DOHH2 (cell line): ENCODE measurements at regions not wholly inside any gene's neighbourhood (a gene's known extent, or its start where the extent isn't known, plus 50 kb on each side); places are given as distances from the start of the nearest gene placed in this dataset.

Experiments used
- EZH2phosphoT487 ChIP-seq: fragments of 200-600 bp; sonication (generic); IDR thresholded peaks from 2 replicates; pipeline ENCODE4 v1.6.1; 2017; ENCODE audit warnings: borderline replicate concordance, mild to moderate bottlenecking, antibody characterized with exemption, low read length, moderate library complexity, mixed read lengths
- TF ChIP-seq, protein P1 (sequence below): fragments of 200-600 bp; sonication (generic); IDR thresholded peaks from one replicate; pipeline ENCODE4 v1.5.1; 2014; ENCODE audit warnings: antibody characterized with exemption, mild to moderate bottlenecking, low read depth, low read length; ENCODE audit not compliant: poor library complexity, severe bottlenecking

DNA sequence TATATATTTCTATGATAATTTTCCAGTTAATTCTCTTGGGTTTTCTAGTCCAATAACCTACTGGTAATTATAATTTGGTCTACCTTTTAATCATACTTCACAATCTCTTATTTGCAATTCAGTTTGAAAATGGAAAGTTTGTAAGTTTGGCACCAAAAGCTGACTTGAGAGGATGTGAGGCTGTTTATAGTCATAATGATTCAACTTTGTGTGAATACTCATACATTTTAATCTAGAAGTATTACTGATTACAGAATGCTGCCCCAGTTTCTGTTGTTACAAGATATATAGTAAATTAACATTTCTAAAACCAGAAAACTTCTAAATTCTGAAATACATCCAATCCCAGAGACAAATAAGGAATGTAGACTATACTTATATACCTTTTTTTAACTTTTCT is 158.2 kb downstream of the SLC38A4 start:
- TF ChIP-seq, protein P1, sequence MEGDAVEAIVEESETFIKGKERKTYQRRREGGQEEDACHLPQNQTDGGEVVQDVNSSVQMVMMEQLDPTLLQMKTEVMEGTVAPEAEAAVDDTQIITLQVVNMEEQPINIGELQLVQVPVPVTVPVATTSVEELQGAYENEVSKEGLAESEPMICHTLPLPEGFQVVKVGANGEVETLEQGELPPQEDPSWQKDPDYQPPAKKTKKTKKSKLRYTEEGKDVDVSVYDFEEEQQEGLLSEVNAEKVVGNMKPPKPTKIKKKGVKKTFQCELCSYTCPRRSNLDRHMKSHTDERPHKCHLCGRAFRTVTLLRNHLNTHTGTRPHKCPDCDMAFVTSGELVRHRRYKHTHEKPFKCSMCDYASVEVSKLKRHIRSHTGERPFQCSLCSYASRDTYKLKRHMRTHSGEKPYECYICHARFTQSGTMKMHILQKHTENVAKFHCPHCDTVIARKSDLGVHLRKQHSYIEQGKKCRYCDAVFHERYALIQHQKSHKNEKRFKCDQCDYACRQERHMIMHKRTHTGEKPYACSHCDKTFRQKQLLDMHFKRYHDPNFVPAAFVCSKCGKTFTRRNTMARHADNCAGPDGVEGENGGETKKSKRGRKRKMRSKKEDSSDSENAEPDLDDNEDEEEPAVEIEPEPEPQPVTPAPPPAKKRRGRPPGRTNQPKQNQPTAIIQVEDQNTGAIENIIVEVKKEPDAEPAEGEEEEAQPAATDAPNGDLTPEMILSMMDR, result no peak
- no peak for TF ChIP-seq EZH2phosphoT487
